ENCODE measurements at regions not wholly inside any gene's neighbourhood (a gene's known extent, or its start where the extent isn't known, plus 50 kb on each side); places are given as distances from the start of the nearest gene placed in this dataset.

- Mint-ChIP-seq H3K27ac (peak overlapping the region; percentile 23), H3K27me3 (no peaks in the 10 kb centered on the region), H3K4me1 (ENCODE audit: low read depth) (peaks cover 14% of the 10 kb centered on the region), H3K36me3 (ENCODE audit: insufficient read depth) (peaks cover 4% of the 10 kb centered on the region), H3K9me3 (ENCODE audit: low read depth) (peaks cover 30% of the 10 kb centered on the region), H3K4me3 (ENCODE audit: low read depth) (no peak overlapping the region)
- DNase-seq (ENCODE audit: low spot score, unreplicated experiment) = no peak
- TF ChIP-seq CTCF (IDR thresholded peaks at IDR 0.05; ENCODE audit: unreplicated experiment) = no peak
Observed at GRCh38 chr12:33012226-33012625, 115.6 kb upstream of the PKP2 start.

GRCh38 chr12:33006106-33006505 lies 109.5 kb upstream of the PKP2 start:
- TF ChIP-seq CTCF (IDR thresholded peaks at IDR 0.05; ENCODE audit: unreplicated experiment) = no peak
- no peak overlapping the region for H3K27ac Mint-ChIP-seq
- H3K4me3 Mint-ChIP-seq (ENCODE audit: low read depth) = no peak overlapping the region
- peaks cover 2% of the 10 kb centered on the region for H3K4me1 Mint-ChIP-seq (ENCODE audit: low read depth)
- no peaks in the 10 kb centered on the region for H3K27me3 Mint-ChIP-seq
- DNase-seq (ENCODE audit: low spot score, unreplicated experiment) = no peak
- peaks cover 15% of the 10 kb centered on the region for H3K9me3 Mint-ChIP-seq (ENCODE audit: low read depth)
- H3K36me3 Mint-ChIP-seq (ENCODE audit: insufficient read depth) = peaks cover 1% of the 10 kb centered on the region

GRCh38 chr12:33000016-33000415 lies 103.4 kb upstream of the PKP2 start:
- Mint-ChIP-seq H3K4me1 (ENCODE audit: low read depth) (peaks cover 7% of the 10 kb centered on the region), H3K27me3 (no peaks in the 10 kb centered on the region), H3K9me3 (ENCODE audit: low read depth) (peaks cover 7% of the 10 kb centered on the region), H3K36me3 (ENCODE audit: insufficient read depth) (peaks cover 1% of the 10 kb centered on the region), H3K27ac (no peak overlapping the region), H3K4me3 (ENCODE audit: low read depth) (no peak overlapping the region)
- no peak for TF ChIP-seq CTCF (IDR thresholded peaks at IDR 0.05; ENCODE audit: unreplicated experiment)
- no peak for DNase-seq (ENCODE audit: low spot score, unreplicated experiment)

GRCh38 chr12:32997471-32997870 lies 100.9 kb upstream of the PKP2 start:
- Mint-ChIP-seq H3K4me1 (ENCODE audit: low read depth) (peaks cover 15% of the 10 kb centered on the region), H3K36me3 (ENCODE audit: insufficient read depth) (no peaks in the 10 kb centered on the region), H3K4me3 (ENCODE audit: low read depth) (no peak overlapping the region), H3K27ac (no peak overlapping the region), H3K27me3 (no peaks in the 10 kb centered on the region), H3K9me3 (ENCODE audit: low read depth) (no peaks in the 10 kb centered on the region)
- DNase-seq (ENCODE audit: low spot score, unreplicated experiment) = no peak
- TF ChIP-seq CTCF (IDR thresholded peaks at IDR 0.05; ENCODE audit: unreplicated experiment) = no peak

GRCh38 chr12:32995623-32996022 lies 99.0 kb upstream of the PKP2 start:
- no peaks in the 10 kb centered on the region for H3K9me3 Mint-ChIP-seq (ENCODE audit: low read depth)
- no peak overlapping the region for H3K27ac Mint-ChIP-seq
- no peak for TF ChIP-seq CTCF (IDR thresholded peaks at IDR 0.05; ENCODE audit: unreplicated experiment)
- H3K4me3 Mint-ChIP-seq (ENCODE audit: low read depth) = no peak overlapping the region
- peaks cover 15% of the 10 kb centered on the region for H3K4me1 Mint-ChIP-seq (ENCODE audit: low read depth)
- no peaks in the 10 kb centered on the region for H3K27me3 Mint-ChIP-seq
- no peak for DNase-seq (ENCODE audit: low spot score, unreplicated experiment)
- no peaks in the 10 kb centered on the region for H3K36me3 Mint-ChIP-seq (ENCODE audit: insufficient read depth)
